ENCODE measurements at regions not wholly inside any gene's neighbourhood (a gene's known extent, or its start where the extent isn't known, plus 50 kb on each side); places are given as distances from the start of the nearest gene placed in this dataset.

GRCh38 chr6:82711971-82712370 lies 348.4 kb downstream of the TPBG start (continued):
- TF ChIP-seq REST (IDR thresholded peaks at IDR 0.05; ENCODE audit: low read depth, low read length) (no peak), FOSL2 (IDR thresholded peaks at IDR 0.05; ENCODE audit: borderline replicate concordance, low read depth) (no peak)

- no peak overlapping the region for H3K27ac ChIP-seq (ENCODE audit: low read depth in 2 of 2, low read length in 1 of 2)
- H3K9me3 ChIP-seq = no peaks in the 10 kb centered on the region
- no peaks in the 10 kb centered on the region for H4K20me1 ChIP-seq (ENCODE audit: insufficient read depth)
- H3K4me1 ChIP-seq (ENCODE audit: control insufficient read depth in 1 of 2, insufficient read depth in 2 of 2, low read depth in 1 of 2, low read length in 1 of 2) = peaks cover 0 to 6% of the 10 kb centered on the region in 2 experiments; a peak in 2 of 4 replicates
- no peaks in the 10 kb centered on the region for H3K27me3 ChIP-seq (ENCODE audit: insufficient read depth)
- 57% methylated on average over 2 of the region's 2 CpGs for WGBS (ENCODE audit: low lambda C conversion rate)
- H2AFZ ChIP-seq (ENCODE audit: low read depth) = no peak overlapping the region
- ChIA-PET CTCF (interaction anchor here (1.3 to 2.8 kb wide), 7 partner anchors 9 to 464 kb away, joined by 3 to 17 read pairs (median 5); no protein-coding TSS in a partner anchor), POLR2A (interaction anchor here (0.7 kb wide), 1 partner anchor 100 kb away, joined by 3 read pairs; no protein-coding TSS in a partner anchor)
- no peaks in the 10 kb centered on the region for H3K9me2 ChIP-seq
- no peak overlapping the region for H3K9ac ChIP-seq
- H3F3A ChIP-seq (replicated peaks; ENCODE audit: insufficient read depth) = no peaks in the 10 kb centered on the region
- no peak overlapping the region for H3K4me3 ChIP-seq (ENCODE audit: low read depth in 2 of 2, low read length in 1 of 2)
- TF ChIP-seq FOXJ3 (CRISPR knock-in tag; IDR thresholded peaks at IDR 0.05) (no peak), MEF2A (IDR thresholded peaks at IDR 0.05; ENCODE audit: borderline replicate concordance, low read depth) (no peak), RAD21 (IDR thresholded peaks at IDR 0.05; ENCODE audit: low read length) (no peak), SMC3 (IDR thresholded peaks at IDR 0.05; ENCODE audit: low read depth, low read length) (no peak), MAX (IDR thresholded peaks at IDR 0.05; ENCODE audit: low read depth) (no peak), IRF3 (IDR thresholded peaks at IDR 0.05; ENCODE audit: low read depth, low read length) (no peak), TAF1 (IDR thresholded peaks at IDR 0.05; ENCODE audit: borderline replicate concordance, low read depth, low read length) (no peak), RCOR1 (IDR thresholded peaks at IDR 0.05; ENCODE audit: low read length) (no peak)
- DNase-seq = no peak
- H3K4me2 ChIP-seq = no peak overlapping the region
- no peaks in the 10 kb centered on the region for H3K36me3 ChIP-seq (replicated peaks in 1 of 2; ENCODE audit: control insufficient read depth in 1 of 2, insufficient read depth in 2 of 2, low read length in 1 of 2)
- no peaks in the 10 kb centered on the region for H3K79me2 ChIP-seq (ENCODE audit: insufficient read depth)
These were observed 348.8 kb downstream of the TPBG start for GRCh38 chr6:82712389-82712788.

All from SK-N-SH (cell line).